ENCODE measurements at regions not wholly inside any gene's neighbourhood (a gene's known extent, or its start where the extent isn't known, plus 50 kb on each side); places are given as distances from the start of the nearest gene placed in this dataset.
"Not testable (repeated sequence)": the region's sequence is repeated elsewhere in the genome, so short reads cannot be mapped to it uniquely, and the experiment has no call there.

DNA sequence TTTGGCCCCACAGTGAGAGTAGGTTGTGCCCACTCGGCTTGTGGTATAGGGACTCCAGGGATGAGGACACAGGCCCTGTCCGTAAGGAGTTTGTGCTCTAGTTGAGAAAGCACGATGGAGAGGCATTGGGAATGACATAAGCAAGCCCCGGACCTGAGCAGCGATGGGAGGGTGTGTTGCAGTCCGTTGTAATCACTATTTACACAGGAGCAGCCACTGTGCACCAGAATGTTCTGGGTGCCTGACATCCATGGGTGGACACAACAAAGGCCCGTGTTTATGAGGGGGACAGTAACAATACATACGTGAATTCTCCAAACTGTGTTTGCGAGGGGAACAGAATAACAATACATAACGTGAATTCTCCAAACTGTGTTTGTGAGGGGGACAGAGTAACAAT is 86.8 kb downstream of the NPIPB11 start:
- Histone ChIP-seq H3K36me3 (ENCODE audit: low read depth, missing control alignments) (no peaks in the 10 kb centered on the region), H3K27ac (no peak overlapping the region)
- intact Hi-C loops (cut with DNase I; ENCODE audit: low total_unique reads), result no loop called here

DNA sequence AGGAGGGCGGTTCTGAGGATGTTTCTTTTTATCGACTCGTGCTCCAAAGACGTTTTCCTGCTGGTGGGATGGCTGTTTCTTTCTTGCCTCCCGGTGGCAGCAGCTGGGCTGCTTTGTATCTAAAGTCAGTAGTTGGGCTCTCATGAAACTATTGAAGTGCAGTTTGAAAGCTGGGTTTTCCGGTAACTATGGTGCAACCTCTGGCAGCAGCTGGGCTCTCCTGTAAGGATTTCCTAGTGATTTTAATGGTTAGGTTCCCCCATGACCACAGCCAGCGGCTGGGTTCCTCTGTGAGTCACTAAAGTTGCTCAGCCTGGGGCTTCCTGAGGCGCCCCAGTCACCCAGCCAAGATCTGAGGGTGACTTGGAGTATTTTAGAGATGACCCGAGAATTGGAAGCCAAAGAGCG is 87.9 kb downstream of the NPIPB11 start:
- H3K27me3 ChIP-seq; H3K4me1 ChIP-seq; intact Hi-C loops (cut with DNase I; ENCODE audit: low total_unique reads); DNase-seq; H3K27ac ChIP-seq; H3K9me3 ChIP-seq; H3K36me3 ChIP-seq (ENCODE audit: low read depth, missing control alignments); H3K4me3 ChIP-seq: not testable (repeated sequence)
- 57 to 71% methylated on average over 10 of the region's 10 CpGs for WGBS, 2 donors

More for the DNA sequence above, 86.8 kb downstream of the NPIPB11 start:
- no peak for DNase-seq
- Histone ChIP-seq H3K4me1 (no peaks in the 10 kb centered on the region), H3K9me3 (no peaks in the 10 kb centered on the region), H3K4me3 (no peak overlapping the region), H3K27me3 (no peaks in the 10 kb centered on the region)
- 85 to 90% methylated on average over 10 of the region's 10 CpGs for WGBS, 2 donors
- TF ChIP-seq, protein P1, sequence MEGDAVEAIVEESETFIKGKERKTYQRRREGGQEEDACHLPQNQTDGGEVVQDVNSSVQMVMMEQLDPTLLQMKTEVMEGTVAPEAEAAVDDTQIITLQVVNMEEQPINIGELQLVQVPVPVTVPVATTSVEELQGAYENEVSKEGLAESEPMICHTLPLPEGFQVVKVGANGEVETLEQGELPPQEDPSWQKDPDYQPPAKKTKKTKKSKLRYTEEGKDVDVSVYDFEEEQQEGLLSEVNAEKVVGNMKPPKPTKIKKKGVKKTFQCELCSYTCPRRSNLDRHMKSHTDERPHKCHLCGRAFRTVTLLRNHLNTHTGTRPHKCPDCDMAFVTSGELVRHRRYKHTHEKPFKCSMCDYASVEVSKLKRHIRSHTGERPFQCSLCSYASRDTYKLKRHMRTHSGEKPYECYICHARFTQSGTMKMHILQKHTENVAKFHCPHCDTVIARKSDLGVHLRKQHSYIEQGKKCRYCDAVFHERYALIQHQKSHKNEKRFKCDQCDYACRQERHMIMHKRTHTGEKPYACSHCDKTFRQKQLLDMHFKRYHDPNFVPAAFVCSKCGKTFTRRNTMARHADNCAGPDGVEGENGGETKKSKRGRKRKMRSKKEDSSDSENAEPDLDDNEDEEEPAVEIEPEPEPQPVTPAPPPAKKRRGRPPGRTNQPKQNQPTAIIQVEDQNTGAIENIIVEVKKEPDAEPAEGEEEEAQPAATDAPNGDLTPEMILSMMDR (IDR thresholded peaks at IDR 0.05), result no peak
- TF ChIP-seq POLR2A (IDR thresholded peaks at IDR 0.05), result no peak

DNA sequence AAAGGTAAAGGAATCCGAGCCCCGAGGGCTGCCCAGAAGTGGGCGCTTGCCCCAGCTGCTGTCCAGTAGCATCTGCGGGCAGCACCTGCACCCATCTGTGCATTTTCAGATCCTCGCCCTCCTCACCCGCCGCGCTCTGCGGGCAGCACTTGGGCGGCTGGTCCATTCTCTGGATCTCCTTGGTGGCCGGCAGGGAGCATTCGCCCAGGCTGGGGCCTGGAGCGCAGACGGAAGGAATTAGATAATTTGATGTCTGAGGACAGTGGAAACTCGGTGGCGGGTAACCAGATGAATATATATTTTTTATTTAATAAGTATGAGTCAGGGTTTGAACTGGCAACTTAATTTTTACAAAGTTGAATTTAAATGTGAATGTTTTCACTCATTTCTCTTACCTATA is 88.5 kb downstream of the NPIPB11 start:
- Histone ChIP-seq H3K9me3 (no peaks in the 10 kb centered on the region), H3K4me3 (no peak overlapping the region), H3K36me3 (ENCODE audit: low read depth, missing control alignments) (no peaks in the 10 kb centered on the region), H3K4me1 (no peaks in the 10 kb centered on the region), H3K27ac (no peak overlapping the region), H3K27me3 (no peaks in the 10 kb centered on the region)
- no peak for DNase-seq
- intact Hi-C loops (cut with DNase I; ENCODE audit: low total_unique reads), result no loop called here
- TF ChIP-seq, protein P1 (IDR thresholded peaks at IDR 0.05), result no peak
- no peak for TF ChIP-seq POLR2A (IDR thresholded peaks at IDR 0.05)
- WGBS, 2 donors, result 90 to 95% methylated on average over 16 of the region's 16 CpGs

DNA sequence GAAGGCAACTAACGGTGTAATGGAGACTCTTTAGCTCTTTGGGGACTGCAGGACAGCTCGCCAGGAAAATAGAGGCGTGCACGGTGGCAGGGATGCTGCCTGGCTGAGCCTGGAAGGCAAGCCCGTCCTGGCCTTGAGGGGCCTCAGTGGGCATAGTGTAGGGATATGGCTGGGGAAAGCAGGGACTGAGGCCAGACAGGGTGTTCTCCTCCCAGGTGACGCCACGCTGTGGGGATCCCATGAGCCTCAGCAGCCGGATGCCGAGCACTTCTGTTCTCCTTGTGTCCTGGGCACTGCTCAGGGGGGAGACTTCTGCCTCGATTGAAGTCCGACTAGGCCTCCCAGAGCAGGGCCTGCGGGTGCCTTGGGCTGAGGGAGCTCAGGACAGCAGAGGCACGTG is 89.2 kb downstream of the NPIPB11 start:
- no peaks in the 10 kb centered on the region for H3K4me1 ChIP-seq
- no peak overlapping the region for H3K27ac ChIP-seq
- H3K9me3 ChIP-seq, result no peaks in the 10 kb centered on the region
- 90 to 95% methylated on average over 6 to 13 of the region's 13 CpGs for WGBS, 2 donors
- no peak overlapping the region for H3K4me3 ChIP-seq
- H3K36me3 ChIP-seq (ENCODE audit: low read depth, missing control alignments), result no peaks in the 10 kb centered on the region
- no peak for DNase-seq
- intact Hi-C loops (cut with DNase I; ENCODE audit: low total_unique reads), result no loop called here
- H3K27me3 ChIP-seq, result no peaks in the 10 kb centered on the region
- TF ChIP-seq, protein P1 (IDR thresholded peaks at IDR 0.05), result no peak

DNA sequence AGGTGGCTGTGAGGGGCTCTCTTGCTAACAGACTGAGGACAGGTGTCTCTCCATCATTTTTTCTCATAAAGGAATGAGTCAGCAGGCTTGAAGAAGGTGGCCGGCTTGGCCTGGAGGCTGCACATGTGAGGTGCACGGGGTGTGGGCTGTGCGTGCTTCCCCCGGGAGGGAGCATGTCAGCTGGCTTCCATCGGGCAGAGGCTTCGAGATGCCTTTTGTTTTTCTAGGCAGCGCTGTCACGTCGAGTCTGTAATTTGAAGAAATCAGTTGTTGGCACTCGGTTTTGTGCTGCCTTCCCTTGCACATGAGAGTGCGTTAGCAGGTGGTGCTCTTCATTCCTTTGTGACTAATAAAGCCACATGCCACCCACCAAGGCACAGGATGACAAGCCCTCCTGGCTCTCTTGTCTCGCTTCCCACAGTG is 89.7 kb downstream of the NPIPB11 start:
- intact Hi-C loops (cut with DNase I; ENCODE audit: low total_unique reads), result no loop called here
- WGBS, 2 donors, result 85 to 90% methylated on average over 12 of the region's 12 CpGs
- no peaks in the 10 kb centered on the region for H3K4me1 ChIP-seq
- TF ChIP-seq, protein P1 (IDR thresholded peaks at IDR 0.05), result no peak
- TF ChIP-seq POLR2A (IDR thresholded peaks at IDR 0.05), result no peak
- no peak overlapping the region for H3K27ac ChIP-seq
- H3K9me3 ChIP-seq, result no peaks in the 10 kb centered on the region
- H3K4me3 ChIP-seq, result no peak overlapping the region
- no peaks in the 10 kb centered on the region for H3K27me3 ChIP-seq
- DNase-seq, result no peak
- H3K36me3 ChIP-seq (ENCODE audit: low read depth, missing control alignments), result no peaks in the 10 kb centered on the region

Data from testis (tissue), 2 donors.